ENCODE measurements at regions not wholly inside any gene's neighbourhood (a gene's known extent, or its start where the extent isn't known, plus 50 kb on each side); places are given as distances from the start of the nearest gene placed in this dataset.
"Not testable (repeated sequence)": the region's sequence is repeated elsewhere in the genome, so short reads cannot be mapped to it uniquely, and the experiment has no call there.

DNA sequence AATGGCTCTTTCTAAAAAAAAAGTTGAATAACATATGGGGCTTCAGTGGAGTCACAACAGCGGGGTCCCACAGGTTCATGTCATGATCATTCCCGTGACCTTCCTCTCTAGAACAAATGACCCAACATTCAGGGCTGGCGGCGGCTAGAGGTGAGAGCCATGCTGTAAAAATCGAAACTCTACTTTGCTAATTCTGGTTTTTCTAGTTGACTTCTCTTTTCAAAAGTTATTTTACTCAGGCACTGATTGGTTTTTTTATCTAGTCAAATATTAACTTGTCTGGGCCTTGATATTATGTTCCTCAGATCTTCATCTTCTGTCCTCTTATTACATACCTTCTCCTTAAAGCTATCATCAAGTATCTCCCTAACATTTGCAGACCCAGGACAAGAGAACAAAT lies 402.9 kb upstream of the SOX5 start:
- no peaks in the 10 kb centered on the region for H3K27me3 ChIP-seq (ENCODE audit: insufficient read depth, low read length)
- DNase-seq (ENCODE audit: low read depth, low spot score): no peak
- no TSS peak for BruUV-seq (replicated peaks)
- ChIA-PET CTCF (no interaction called here), RAD21 (ENCODE audit: low non-redundant PET in 1 of 2, low total read pairs in 2 of 2, uncharacterized antibody in 2 of 2, unreplicated experiment in 2 of 2) (no interaction called here), POLR2A (no interaction called here)
- no peaks in the 10 kb centered on the region for H3K79me2 ChIP-seq (ENCODE audit: insufficient read depth, low read length)
- no peak overlapping the region for H3K4me2 ChIP-seq (ENCODE audit: low read length)
- H3K36me3 ChIP-seq (ENCODE audit: control insufficient read depth in 1 of 2, insufficient read depth in 2 of 2, low read length in 2 of 2): no peaks in the 10 kb centered on the region
- no peaks in the 10 kb centered on the region for H3K4me1 ChIP-seq (ENCODE audit: control insufficient read depth in 1 of 2, insufficient read depth in 2 of 2, low read length in 2 of 2)
- ATAC-seq: no peak
- TF ChIP-seq RAD21 (IDR thresholded peaks at IDR 0.05; ENCODE audit: low read depth): no peak
- TF ChIP-seq SRF (IDR thresholded peaks at IDR 0.05; ENCODE audit: low read depth): no peak
- no peak for TF ChIP-seq EZH2 (IDR thresholded peaks at IDR 0.05)
- no peak overlapping the region for H2AFZ ChIP-seq (ENCODE audit: low read depth, low read length, poor library complexity, severe bottlenecking)
- no peaks in the 10 kb centered on the region for H4K20me1 ChIP-seq (ENCODE audit: insufficient read depth)
- H3K9ac ChIP-seq (ENCODE audit: low read length): no peak overlapping the region
- intact Hi-C loops (cut with micrococcal nuclease): no loop called here
- no peak overlapping the region for H3K4me3 ChIP-seq (replicated peaks in 1 of 2; ENCODE audit: low read depth in 1 of 2, low read length in 2 of 2)
- no peaks in the 10 kb centered on the region for H3K9me2 ChIP-seq (ENCODE audit: insufficient read depth)
- H3K27ac ChIP-seq (ENCODE audit: low read depth, low read length): no peak overlapping the region
- H3K9me3 ChIP-seq (ENCODE audit: control insufficient read depth in 1 of 2, insufficient read depth in 1 of 2, low read depth in 1 of 2, low read length in 2 of 2): peaks cover 10 to 13% of the 10 kb centered on the region in 2 experiments; a peak in 3 of 4 replicates

- intact Hi-C loops (cut with micrococcal nuclease): no loop called here
- POLR2A ChIA-PET: no interaction called here
- Histone ChIP-seq H3K4me2 (ENCODE audit: low read length) (no peak overlapping the region), H3K9ac (ENCODE audit: low read length) (no peak overlapping the region), H3K4me1 (ENCODE audit: control insufficient read depth in 1 of 2, insufficient read depth in 2 of 2, low read length in 2 of 2) (no peaks in the 10 kb centered on the region), H3K79me2 (ENCODE audit: insufficient read depth, low read length) (no peaks in the 10 kb centered on the region), H3K36me3 (ENCODE audit: control insufficient read depth in 1 of 2, insufficient read depth in 2 of 2, low read length in 2 of 2) (no peaks in the 10 kb centered on the region), H3K4me3 (replicated peaks in 1 of 2; ENCODE audit: low read depth in 1 of 2, low read length in 2 of 2) (no peak overlapping the region), H4K20me1 (ENCODE audit: insufficient read depth) (no peaks in the 10 kb centered on the region), H3K9me2 (ENCODE audit: insufficient read depth) (no peaks in the 10 kb centered on the region), H2AFZ (ENCODE audit: low read depth, low read length, poor library complexity, severe bottlenecking) (no peak overlapping the region), H3K27ac (ENCODE audit: low read depth, low read length) (no peak overlapping the region), H3K9me3 (ENCODE audit: control insufficient read depth in 1 of 2, insufficient read depth in 1 of 2, low read depth in 1 of 2, low read length in 2 of 2) (peaks cover 4 to 9% of the 10 kb centered on the region in 2 experiments; a peak in 2 of 4 replicates), H3K27me3 (ENCODE audit: insufficient read depth, low read length) (no peaks in the 10 kb centered on the region)
- no TSS peak for BruUV-seq (replicated peaks)
- RAD21 ChIA-PET (ENCODE audit: low non-redundant PET in 1 of 2, low total read pairs in 2 of 2, uncharacterized antibody in 2 of 2, unreplicated experiment in 2 of 2): no interaction called here
- ATAC-seq: no peak
- DNase-seq (ENCODE audit: low read depth, low spot score): no peak
- CTCF ChIA-PET: no interaction called here
- TF ChIP-seq JUND (IDR thresholded peaks at IDR 0.05) (no peak), EZH2 (IDR thresholded peaks at IDR 0.05) (no peak), SIN3A (IDR thresholded peaks at IDR 0.05; ENCODE audit: low read depth) (no peak), ZNF274 (IDR thresholded peaks at IDR 0.05; ENCODE audit: low read depth, low read length) (no peak), TCF7L2 (IDR thresholded peaks at IDR 0.05; ENCODE audit: borderline replicate concordance, extremely low read depth, insufficient read depth, insufficient read length) (no peak), RAD21 (IDR thresholded peaks at IDR 0.05; ENCODE audit: low read depth) (no peak), ATF3 (IDR thresholded peaks at IDR 0.05) (no peak), CTCF (IDR thresholded peaks at IDR 0.05 in 2 of 3, conservative IDR thresholded peaks at IDR 0.05 in 1 of 3; ENCODE audit: borderline replicate concordance in 1 of 3, insufficient read depth in 1 of 3, low read depth in 2 of 3, low read length in 2 of 3) (no peak)
These were observed 399.8 kb upstream of the SOX5 start for GRCh38 chr12:24349051-24349799.

DNA sequence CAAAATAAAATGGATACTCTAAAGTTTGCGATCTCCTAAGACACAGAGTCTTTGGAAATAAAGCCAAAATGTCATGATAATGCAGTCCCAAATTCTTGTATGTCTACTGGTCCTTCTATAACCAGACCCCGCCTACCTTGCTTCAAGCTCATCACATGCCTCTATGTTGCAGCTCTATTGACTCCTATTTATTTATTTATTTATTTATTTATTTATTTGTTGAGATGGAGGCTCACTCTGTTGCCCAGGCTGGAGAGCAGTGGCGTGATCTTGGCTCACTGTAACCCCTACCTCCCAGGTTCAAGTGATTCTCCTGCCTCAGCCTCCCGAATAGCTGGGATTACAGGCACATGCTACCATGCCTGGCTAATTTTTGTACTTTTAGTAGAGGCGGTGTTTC lies 398.7 kb upstream of the SOX5 start:
- H3K9me2 ChIP-seq (ENCODE audit: insufficient read depth); H2AFZ ChIP-seq (ENCODE audit: low read depth, low read length, poor library complexity, severe bottlenecking); RAD21 ChIA-PET (ENCODE audit: low non-redundant PET in 1 of 2, low total read pairs in 2 of 2, uncharacterized antibody in 2 of 2, unreplicated experiment in 2 of 2); H3K36me3 ChIP-seq (ENCODE audit: control insufficient read depth in 1 of 2, insufficient read depth in 2 of 2, low read length in 2 of 2); CTCF ChIA-PET; H4K20me1 ChIP-seq (ENCODE audit: insufficient read depth); H3K27ac ChIP-seq (ENCODE audit: low read depth, low read length); H3K9me3 ChIP-seq (ENCODE audit: control insufficient read depth in 1 of 2, insufficient read depth in 1 of 2, low read depth in 1 of 2, low read length in 2 of 2); H3K27me3 ChIP-seq (ENCODE audit: insufficient read depth, low read length); intact Hi-C loops (cut with micrococcal nuclease); H3K4me1 ChIP-seq (ENCODE audit: control insufficient read depth in 1 of 2, insufficient read depth in 2 of 2, low read length in 2 of 2); H3K4me2 ChIP-seq (ENCODE audit: low read length); DNase-seq (ENCODE audit: low read depth, low spot score); POLR2A ChIA-PET; H3K9ac ChIP-seq (ENCODE audit: low read length); H3K4me3 ChIP-seq (replicated peaks in 1 of 2; ENCODE audit: low read depth in 1 of 2, low read length in 2 of 2); H3K79me2 ChIP-seq (ENCODE audit: insufficient read depth, low read length); BruUV-seq (replicated peaks); ATAC-seq: not testable (repeated sequence)

Measured in HCT116 (cell line).